Prostate gland (tissue), 2 donors: ENCODE measurements at regions not wholly inside any gene's neighbourhood (a gene's known extent, or its start where the extent isn't known, plus 50 kb on each side); places are given as distances from the start of the nearest gene placed in this dataset.

Source experiments
- DNase-seq: peaks from one replicate; pipeline ENCODE4 v3.0.0-alpha.2; 2019; ENCODE audit warnings: low spot score
- H3K27ac ChIP-seq, 2 donors: fragments of 200-600 bp; sonication (generic); 2 replicates each; pipeline ENCODE4 v1.5.1; 2017 to 2019
- H3K27me3 ChIP-seq: fragments of 200-600 bp; sonication (generic); replicated peaks from 2 replicates; pipeline ENCODE4 v1.5.1; 2019; ENCODE audit not compliant: insufficient read depth
- H3K36me3 ChIP-seq, 2 donors: fragments of 200-600 bp; sonication (generic); 1 replicate in 1 of 2; 2 replicates in 1 of 2; pipeline versions ENCODE4 v1.5.1 to v1.8.1; 2017 to 2019
- H3K4me1 ChIP-seq: fragments of 200-600 bp; sonication (generic); replicated peaks from 2 replicates; pipeline ENCODE4 v1.5.1; 2019
- H3K4me3 ChIP-seq, 2 donors: fragments of 200-600 bp; sonication (generic); 2 replicates each; pipeline ENCODE4 v1.5.1; 2017 to 2019
- H3K9me3 ChIP-seq: fragments of 200-600 bp; sonication (generic); 2 replicates; pipeline ENCODE4 v1.5.1; 2017
- POLR2A ChIP-seq: fragments of 450-650 bp; IDR thresholded peaks from one replicate; pipeline ENCODE4 v1.6.1; 2016; ENCODE audit warnings: antibody characterized with exemption, mild to moderate bottlenecking
- POLR2AphosphoS5 ChIP-seq: sonication (generic); formaldehyde crosslinking; IDR thresholded peaks from one replicate; pipeline ENCODE4 v1.6.1; 2017; ENCODE audit warnings: antibody characterized with exemption
- WGBS: methylation state at CpG from one replicate; pipeline ENCODE4 v1.1.5; 2018; 5-methylcytosine and 5-hydroxymethylcytosine counted together
- intact Hi-C: fragments of 100-400 bp; cut with DNase I; formaldehyde crosslinking; loops from one replicate; pipeline ENCODE4 v1.14.2; 2022
- TF ChIP-seq, protein P1 (sequence below), 4 experiments: fragments of 200-600 bp in 2 of 4; fragments of 450-650 bp in 2 of 4; sonication (generic) in 2 of 4; IDR thresholded peaks; 1 replicate in 3 of 4; 2 replicates in 1 of 4; pipeline ENCODE4 v1.5.1; 2016 to 2019; ENCODE audit warnings: antibody characterized with exemption in 4 of 4, mild to moderate bottlenecking in 2 of 4, moderate library complexity in 2 of 4

DNA sequence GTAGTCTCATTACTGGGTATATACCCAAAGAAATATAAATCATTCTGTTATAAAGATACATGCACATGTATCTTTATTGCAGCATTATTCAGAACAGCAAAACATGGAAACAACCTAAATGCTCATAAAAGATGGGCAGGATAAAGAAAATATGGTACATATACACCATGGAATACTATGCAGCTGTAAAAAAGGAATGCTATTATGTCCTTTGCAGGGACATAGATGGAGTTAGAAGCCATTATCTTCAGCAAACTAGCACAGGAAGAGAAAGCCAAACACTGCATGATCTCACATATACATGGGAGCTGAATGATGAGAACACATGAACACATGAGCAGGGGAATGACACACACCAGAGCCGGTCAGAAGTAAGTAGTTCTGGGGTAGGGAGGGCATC, 297.4 kb upstream of the GLI3 start:
- 100% methylated on average over 1 of the region's 1 CpG for WGBS
- H3K9me3 ChIP-seq = no peaks in the 10 kb centered on the region
- no peaks in the 10 kb centered on the region for H3K4me1 ChIP-seq
- H3K27me3 ChIP-seq = no peaks in the 10 kb centered on the region
- intact Hi-C loops = no loop called here
- H3K27ac ChIP-seq = no peak overlapping the region
- no peak for TF ChIP-seq POLR2A
- TF ChIP-seq POLR2AphosphoS5 = no peak
- TF ChIP-seq, protein P1, sequence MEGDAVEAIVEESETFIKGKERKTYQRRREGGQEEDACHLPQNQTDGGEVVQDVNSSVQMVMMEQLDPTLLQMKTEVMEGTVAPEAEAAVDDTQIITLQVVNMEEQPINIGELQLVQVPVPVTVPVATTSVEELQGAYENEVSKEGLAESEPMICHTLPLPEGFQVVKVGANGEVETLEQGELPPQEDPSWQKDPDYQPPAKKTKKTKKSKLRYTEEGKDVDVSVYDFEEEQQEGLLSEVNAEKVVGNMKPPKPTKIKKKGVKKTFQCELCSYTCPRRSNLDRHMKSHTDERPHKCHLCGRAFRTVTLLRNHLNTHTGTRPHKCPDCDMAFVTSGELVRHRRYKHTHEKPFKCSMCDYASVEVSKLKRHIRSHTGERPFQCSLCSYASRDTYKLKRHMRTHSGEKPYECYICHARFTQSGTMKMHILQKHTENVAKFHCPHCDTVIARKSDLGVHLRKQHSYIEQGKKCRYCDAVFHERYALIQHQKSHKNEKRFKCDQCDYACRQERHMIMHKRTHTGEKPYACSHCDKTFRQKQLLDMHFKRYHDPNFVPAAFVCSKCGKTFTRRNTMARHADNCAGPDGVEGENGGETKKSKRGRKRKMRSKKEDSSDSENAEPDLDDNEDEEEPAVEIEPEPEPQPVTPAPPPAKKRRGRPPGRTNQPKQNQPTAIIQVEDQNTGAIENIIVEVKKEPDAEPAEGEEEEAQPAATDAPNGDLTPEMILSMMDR (IDR thresholded peaks at IDR 0.05) = no peak
- DNase-seq = no peak
- no peak overlapping the region for H3K4me3 ChIP-seq
- no peaks in the 10 kb centered on the region for H3K36me3 ChIP-seq

DNA sequence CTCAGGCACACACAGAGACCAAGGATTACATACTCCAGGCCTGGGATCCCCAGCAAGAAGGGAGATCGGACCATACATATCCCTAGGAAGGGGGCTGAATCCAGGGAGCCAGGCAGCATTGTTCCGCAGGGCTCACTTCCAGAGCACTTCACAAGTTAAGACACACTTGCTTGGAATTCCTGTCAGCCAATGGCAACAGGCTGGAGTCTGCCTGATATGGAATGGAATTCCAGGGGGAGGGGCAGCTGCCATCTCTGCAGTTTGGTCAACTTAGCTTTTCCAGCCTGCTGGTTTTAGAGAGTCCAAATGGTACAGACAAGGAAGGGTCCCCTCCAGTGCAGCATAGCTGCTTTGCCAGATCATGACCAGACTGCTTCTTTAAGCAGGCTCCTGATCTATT, 290.0 kb upstream of the GLI3 start:
- TF ChIP-seq POLR2A (no peak), POLR2AphosphoS5 (no peak)
- TF ChIP-seq, protein P1 (IDR thresholded peaks at IDR 0.05) = no peak
- no peak overlapping the region for H3K27ac ChIP-seq
- H3K27me3 ChIP-seq = no peaks in the 10 kb centered on the region
- WGBS = 80% methylated on average over 2 of the region's 2 CpGs
- H3K4me3 ChIP-seq = no peak overlapping the region
- no peak for DNase-seq
- no peaks in the 10 kb centered on the region for H3K4me1 ChIP-seq
- intact Hi-C loops = no loop called here
- H3K9me3 ChIP-seq = no peaks in the 10 kb centered on the region
- H3K36me3 ChIP-seq = no peaks in the 10 kb centered on the region

DNA sequence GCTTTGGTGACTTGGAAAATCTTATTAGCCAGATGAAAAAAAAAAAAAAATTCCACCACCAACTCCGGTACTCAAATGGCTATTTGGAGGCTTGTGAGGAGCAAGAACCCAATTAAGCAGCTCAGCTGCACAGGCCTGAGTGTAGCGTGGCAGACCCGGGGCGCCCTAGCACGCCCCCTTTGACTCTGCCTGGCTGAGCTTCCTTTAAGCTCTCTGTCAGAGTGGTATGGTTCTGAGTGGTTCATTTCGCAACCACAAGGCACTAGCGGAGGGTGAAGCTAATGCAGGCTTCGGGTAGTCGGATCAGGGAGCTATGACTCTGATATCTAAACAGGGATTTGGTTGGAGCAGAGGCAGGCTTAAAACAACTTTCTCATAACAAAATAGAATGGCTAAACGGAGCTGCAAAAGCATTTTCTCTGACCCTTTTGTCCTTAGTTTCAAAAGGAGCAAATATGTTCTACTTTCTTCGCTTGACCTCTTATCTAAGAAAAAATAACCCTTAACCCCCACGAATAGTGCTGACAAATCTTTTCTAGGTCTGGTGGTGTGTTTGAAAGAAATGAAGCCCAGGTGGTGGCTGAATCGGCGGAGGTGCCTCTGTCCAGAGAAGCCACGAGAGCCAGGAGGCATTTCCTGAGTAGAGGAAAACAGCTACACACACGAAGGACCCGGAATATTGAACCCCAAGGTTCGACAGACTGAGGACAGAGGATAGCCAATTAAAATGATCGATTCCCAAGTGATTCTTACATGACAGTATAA, 285.4 kb upstream of the GLI3 start:
- Histone ChIP-seq H3K4me1 (no peaks in the 10 kb centered on the region), H3K27me3 (no peaks in the 10 kb centered on the region), H3K27ac (no peak overlapping the region), H3K9me3 (no peaks in the 10 kb centered on the region), H3K36me3 (no peaks in the 10 kb centered on the region), H3K4me3 (no peak overlapping the region)
- WGBS = 72% methylated on average over 19 of the region's 19 CpGs
- no peak for DNase-seq
- TF ChIP-seq POLR2A = no peak
- TF ChIP-seq, protein P1 (IDR thresholded peaks at IDR 0.05) = no peak
- TF ChIP-seq POLR2AphosphoS5 = no peak
- intact Hi-C loops = no loop called here

DNA sequence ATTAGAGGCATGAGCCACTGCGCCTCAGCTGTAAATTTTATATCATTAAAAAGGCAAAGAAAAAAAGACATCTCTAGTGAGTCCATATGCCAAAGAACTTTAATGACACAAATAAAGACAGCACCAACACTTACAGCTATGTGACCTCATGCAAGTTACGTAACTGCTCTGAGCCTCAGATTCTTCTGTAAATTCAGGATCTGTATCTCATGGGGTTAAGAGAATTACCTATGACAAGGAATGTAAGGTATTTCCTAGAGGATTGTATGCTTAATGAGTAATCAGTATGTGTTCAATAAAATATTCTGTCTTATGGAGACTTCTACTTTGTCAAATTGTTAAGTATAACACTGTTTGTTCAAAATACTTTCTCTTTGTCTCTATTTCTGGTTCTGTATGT, 274.0 kb upstream of the GLI3 start:
- no peak for DNase-seq
- H3K27ac ChIP-seq = no peak overlapping the region
- H3K36me3 ChIP-seq = no peaks in the 10 kb centered on the region
- H3K4me1 ChIP-seq = no peaks in the 10 kb centered on the region
- intact Hi-C loops = no loop called here
- no peak for TF ChIP-seq POLR2AphosphoS5
- TF ChIP-seq, protein P1 (IDR thresholded peaks at IDR 0.05) = no peak
- no peak for TF ChIP-seq POLR2A
- 91% methylated on average over 2 of the region's 2 CpGs for WGBS
- H3K27me3 ChIP-seq = no peaks in the 10 kb centered on the region
- no peak overlapping the region for H3K4me3 ChIP-seq
- no peaks in the 10 kb centered on the region for H3K9me3 ChIP-seq

DNA sequence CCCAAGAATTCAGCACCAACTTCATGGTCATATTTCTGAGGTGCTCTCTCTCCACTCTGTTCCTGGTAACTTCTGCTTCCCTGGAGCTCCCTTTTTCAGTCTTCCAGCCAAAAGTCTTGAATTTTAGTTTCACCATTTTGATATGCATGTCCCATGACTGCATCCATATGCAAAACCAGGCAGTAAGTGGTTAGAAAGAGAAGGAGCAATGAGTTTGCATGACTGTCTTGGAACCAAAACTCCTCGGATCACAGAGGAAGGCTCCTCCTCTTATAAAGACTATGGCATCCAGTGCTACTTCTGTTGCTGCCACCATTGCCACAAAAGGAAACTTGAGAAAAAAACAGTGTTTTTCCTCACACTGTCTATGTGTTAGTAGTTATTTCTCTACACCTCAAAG, 269.1 kb upstream of the GLI3 start:
- no peak overlapping the region for H3K4me3 ChIP-seq
- intact Hi-C loops = no loop called here
- TF ChIP-seq POLR2AphosphoS5 = no peak
- TF ChIP-seq, protein P1 (IDR thresholded peaks at IDR 0.05) = no peak
- TF ChIP-seq POLR2A = no peak
- H3K9me3 ChIP-seq = no peaks in the 10 kb centered on the region
- H3K36me3 ChIP-seq = no peaks in the 10 kb centered on the region
- 96% methylated on average over 1 of the region's 1 CpG for WGBS
- no peak overlapping the region for H3K27ac ChIP-seq
- no peaks in the 10 kb centered on the region for H3K4me1 ChIP-seq
- no peak for DNase-seq
- H3K27me3 ChIP-seq = no peaks in the 10 kb centered on the region
